KMS-11 (cell line): ENCODE measurements at regions not wholly inside any gene's neighbourhood (a gene's known extent, or its start where the extent isn't known, plus 50 kb on each side); places are given as distances from the start of the nearest gene placed in this dataset.

Experiments
- H2AFZ ChIP-seq: fragments of 200-600 bp; sonication (generic); 2 replicates; pipeline ENCODE4 v1.6.1; 2016; ENCODE audit warnings: antibody characterized with exemption, mixed run types, low read depth
- H3K27ac ChIP-seq: fragments of 200-600 bp; sonication (generic); 2 replicates; pipeline ENCODE4 v1.6.1; 2016; ENCODE audit warnings: mild to moderate bottlenecking, mixed run types
- H3K27me3 ChIP-seq: fragments of 200-600 bp; sonication (generic); 2 replicates; pipeline ENCODE4 v1.6.1; 2017; ENCODE audit warnings: mild to moderate bottlenecking, low read depth, mixed run types, moderate library complexity; ENCODE audit not compliant: insufficient read depth
- H3K36me3 ChIP-seq: fragments of 200-600 bp; sonication (generic); 2 replicates; pipeline ENCODE4 v1.6.1; 2017; ENCODE audit warnings: mild to moderate bottlenecking, mixed run types; ENCODE audit not compliant: insufficient read depth
- H3K4me1 ChIP-seq: fragments of 200-600 bp; sonication (generic); 2 replicates; pipeline ENCODE4 v1.6.1; 2016; ENCODE audit warnings: mild to moderate bottlenecking, low read depth, mixed run types; ENCODE audit not compliant: poor library complexity, severe bottlenecking
- H3K4me2 ChIP-seq: fragments of 200-600 bp; sonication (generic); 2 replicates; pipeline ENCODE4 v1.7.0; 2016; ENCODE audit warnings: mild to moderate bottlenecking, mixed run types
- H3K4me3 ChIP-seq: fragments of 200-600 bp; sonication (generic); IDR thresholded peaks from 2 replicates; pipeline ENCODE4 v1.6.1; 2017; ENCODE audit warnings: low read depth, low read length, mixed read lengths; ENCODE audit not compliant: insufficient read depth
- H3K79me2 ChIP-seq: fragments of 200-600 bp; sonication (generic); 2 replicates; pipeline ENCODE4 v1.6.1; 2016; ENCODE audit warnings: low read depth, mixed run types; ENCODE audit not compliant: insufficient read depth
- H3K9ac ChIP-seq: fragments of 200-600 bp; sonication (generic); 2 replicates; pipeline ENCODE4 v1.6.1; 2016; ENCODE audit warnings: mild to moderate bottlenecking, mixed run types
- H4K20me1 ChIP-seq: fragments of 200-600 bp; sonication (generic); 2 replicates; pipeline ENCODE4 v1.6.1; 2016; ENCODE audit warnings: mild to moderate bottlenecking, mixed run types; ENCODE audit not compliant: insufficient read depth
- TF ChIP-seq, protein P1 (sequence below): fragments of 200-600 bp; sonication (generic); conservative IDR thresholded peaks from 2 replicates; pipeline ENCODE4 v1.6.1; 2017; ENCODE audit warnings: low read depth, mild to moderate bottlenecking, antibody characterized with exemption, low read length, moderate library complexity, mixed read lengths

DNA sequence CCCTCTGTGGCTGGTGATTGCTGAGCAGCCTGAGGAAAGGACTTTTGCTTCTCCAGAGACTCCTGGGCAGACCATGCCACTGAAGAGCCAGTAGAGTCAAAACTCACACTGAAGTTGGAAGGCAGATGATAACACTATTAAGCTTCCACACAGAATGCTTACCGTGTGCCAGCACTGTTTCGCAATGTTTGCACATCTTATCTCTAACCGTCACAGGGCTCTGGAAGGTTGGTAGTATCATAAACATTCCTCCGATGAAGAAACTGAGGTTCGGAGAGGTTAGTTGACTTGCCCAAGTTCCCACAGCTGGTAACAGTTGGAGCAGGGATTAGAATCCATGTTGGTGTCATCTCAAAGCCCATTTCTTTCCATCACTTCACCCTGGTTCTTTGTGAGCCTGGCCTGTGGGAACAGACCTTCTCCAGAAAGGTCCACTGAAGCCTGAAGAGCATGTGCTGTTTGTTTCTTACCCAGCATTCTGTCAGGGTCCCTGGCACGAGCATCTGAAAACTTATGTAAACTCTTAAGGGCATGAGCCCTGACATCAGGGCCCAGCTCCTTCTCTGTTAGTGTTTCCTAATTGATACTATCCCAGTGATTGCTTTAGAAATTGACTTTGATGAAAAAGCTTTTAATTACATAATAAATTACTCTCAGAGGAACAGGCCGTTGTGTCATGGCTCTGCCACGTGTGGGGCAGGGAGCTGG is 77.0 kb upstream of the PRR23C start:
- no peak overlapping the region for H3K9ac ChIP-seq
- H3K4me2 ChIP-seq: no peak overlapping the region

DNA sequence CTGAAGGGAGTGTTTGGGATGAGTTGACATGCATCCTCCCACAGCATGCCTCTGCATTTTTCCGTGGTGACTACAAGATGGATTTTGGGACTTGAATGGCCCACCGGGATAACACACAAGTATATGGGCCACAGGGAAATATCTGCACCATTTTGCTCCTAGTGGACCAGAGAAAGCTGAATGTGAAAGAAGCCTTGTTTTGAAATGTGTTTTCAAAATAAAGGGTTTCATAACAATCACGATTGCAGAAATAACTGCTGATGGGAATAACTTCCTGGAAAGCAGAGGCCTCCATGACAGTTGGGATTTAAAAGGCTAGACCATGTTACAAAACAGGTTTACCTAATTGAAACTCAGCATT is 77.5 kb upstream of the PRR23C start:
- H3K9ac ChIP-seq: no peak overlapping the region
- no peak overlapping the region for H2AFZ ChIP-seq
- H3K27ac ChIP-seq: no peak overlapping the region
- peaks cover 11% of the 10 kb centered on the region for H3K4me1 ChIP-seq
- H3K4me2 ChIP-seq: no peak overlapping the region
- H4K20me1 ChIP-seq: no peaks in the 10 kb centered on the region
- no peaks in the 10 kb centered on the region for H3K27me3 ChIP-seq
- TF ChIP-seq, protein P1, sequence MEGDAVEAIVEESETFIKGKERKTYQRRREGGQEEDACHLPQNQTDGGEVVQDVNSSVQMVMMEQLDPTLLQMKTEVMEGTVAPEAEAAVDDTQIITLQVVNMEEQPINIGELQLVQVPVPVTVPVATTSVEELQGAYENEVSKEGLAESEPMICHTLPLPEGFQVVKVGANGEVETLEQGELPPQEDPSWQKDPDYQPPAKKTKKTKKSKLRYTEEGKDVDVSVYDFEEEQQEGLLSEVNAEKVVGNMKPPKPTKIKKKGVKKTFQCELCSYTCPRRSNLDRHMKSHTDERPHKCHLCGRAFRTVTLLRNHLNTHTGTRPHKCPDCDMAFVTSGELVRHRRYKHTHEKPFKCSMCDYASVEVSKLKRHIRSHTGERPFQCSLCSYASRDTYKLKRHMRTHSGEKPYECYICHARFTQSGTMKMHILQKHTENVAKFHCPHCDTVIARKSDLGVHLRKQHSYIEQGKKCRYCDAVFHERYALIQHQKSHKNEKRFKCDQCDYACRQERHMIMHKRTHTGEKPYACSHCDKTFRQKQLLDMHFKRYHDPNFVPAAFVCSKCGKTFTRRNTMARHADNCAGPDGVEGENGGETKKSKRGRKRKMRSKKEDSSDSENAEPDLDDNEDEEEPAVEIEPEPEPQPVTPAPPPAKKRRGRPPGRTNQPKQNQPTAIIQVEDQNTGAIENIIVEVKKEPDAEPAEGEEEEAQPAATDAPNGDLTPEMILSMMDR: no peak
- H3K4me3 ChIP-seq: no peak overlapping the region
- no peaks in the 10 kb centered on the region for H3K79me2 ChIP-seq
- no peaks in the 10 kb centered on the region for H3K36me3 ChIP-seq

More for the DNA sequence above, 77.0 kb upstream of the PRR23C start:
- H2AFZ ChIP-seq: no peak overlapping the region
- no peak overlapping the region for H3K27ac ChIP-seq
- H3K27me3 ChIP-seq: no peaks in the 10 kb centered on the region
- H3K4me1 ChIP-seq: peaks cover 11% of the 10 kb centered on the region
- TF ChIP-seq, protein P1: no peak
- H4K20me1 ChIP-seq: no peaks in the 10 kb centered on the region
- no peak overlapping the region for H3K4me3 ChIP-seq
- H3K36me3 ChIP-seq: no peaks in the 10 kb centered on the region
- H3K79me2 ChIP-seq: no peaks in the 10 kb centered on the region

DNA sequence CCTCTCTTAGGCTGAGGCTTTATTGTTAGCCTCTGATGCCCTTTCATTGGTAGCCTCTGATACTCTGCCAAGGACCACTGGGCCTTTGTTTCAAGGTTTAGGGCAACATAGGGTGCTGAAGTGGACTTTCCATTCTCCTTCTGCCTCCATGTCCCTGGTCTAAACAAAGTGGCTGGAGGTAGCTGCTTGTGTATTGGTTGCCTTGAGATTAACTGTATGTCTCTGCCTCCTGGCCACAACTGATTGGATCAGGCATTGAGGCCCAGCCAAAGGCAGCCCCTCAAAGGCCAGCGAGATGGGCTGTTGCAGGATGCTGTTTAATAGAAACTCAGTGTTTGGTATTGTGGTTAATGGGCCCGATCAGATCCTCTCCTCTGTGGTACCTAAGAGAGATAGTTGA is 77.9 kb upstream of the PRR23C start:
- Histone ChIP-seq H3K27me3 (no peaks in the 10 kb centered on the region), H3K27ac (no peak overlapping the region), H3K36me3 (no peaks in the 10 kb centered on the region), H3K4me1 (peaks cover 11% of the 10 kb centered on the region), H3K4me2 (no peak overlapping the region), H3K79me2 (no peaks in the 10 kb centered on the region), H3K9ac (no peak overlapping the region), H4K20me1 (no peaks in the 10 kb centered on the region), H3K4me3 (no peak overlapping the region), H2AFZ (no peak overlapping the region)
- TF ChIP-seq, protein P1: no peak

DNA sequence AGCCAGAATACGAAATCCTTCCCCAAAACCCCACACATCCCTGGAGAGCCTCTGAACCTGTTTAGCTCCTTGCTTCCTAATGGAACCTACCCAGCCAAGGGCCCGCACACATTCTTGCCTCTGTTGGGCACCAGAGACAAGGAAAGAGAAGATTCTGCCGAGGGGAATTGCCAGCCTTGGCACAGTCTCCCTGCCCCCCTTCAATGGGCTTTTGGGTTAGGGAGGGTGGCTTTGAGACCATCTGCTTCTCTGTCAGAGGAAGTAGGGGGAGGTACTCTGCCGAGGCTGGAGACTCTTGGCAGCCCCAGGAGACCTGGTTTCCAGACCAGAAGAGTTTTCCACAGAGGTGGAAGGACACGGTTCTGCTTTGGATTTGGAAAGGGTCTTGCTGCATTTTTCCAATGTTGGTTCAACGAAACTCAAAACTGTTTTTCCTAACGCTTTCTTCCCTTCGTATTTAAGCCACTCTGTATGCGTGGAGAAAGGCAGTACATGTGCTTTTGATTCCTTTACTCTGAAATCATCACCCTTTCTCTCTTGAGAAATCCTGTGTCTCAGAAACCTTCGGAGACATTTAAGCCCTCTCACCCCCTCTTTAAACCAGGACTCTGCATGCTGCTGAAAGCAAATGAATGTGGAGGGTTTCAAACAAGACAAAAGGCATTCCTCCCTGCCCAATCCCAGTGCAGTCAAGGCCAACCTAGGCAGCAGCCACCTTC is 78.8 kb upstream of the PRR23C start:
- H3K4me3 ChIP-seq: no peak overlapping the region
- no peak overlapping the region for H2AFZ ChIP-seq
- H3K79me2 ChIP-seq: no peaks in the 10 kb centered on the region
- TF ChIP-seq, protein P1: no peak
- no peaks in the 10 kb centered on the region for H3K36me3 ChIP-seq
- H3K27me3 ChIP-seq: no peaks in the 10 kb centered on the region
- no peaks in the 10 kb centered on the region for H4K20me1 ChIP-seq
- H3K4me1 ChIP-seq: peaks cover 11% of the 10 kb centered on the region
- no peak overlapping the region for H3K9ac ChIP-seq
- no peak overlapping the region for H3K27ac ChIP-seq
- no peak overlapping the region for H3K4me2 ChIP-seq
